GM08714 (cell line): ENCODE measurements at regions not wholly inside any gene's neighbourhood (a gene's known extent, or its start where the extent isn't known, plus 50 kb on each side); places are given as distances from the start of the nearest gene placed in this dataset.
"Not testable (repeated sequence)": the region's sequence is repeated elsewhere in the genome, so short reads cannot be mapped to it uniquely, and the experiment has no call there.

Experiments used
- H3K4me3 ChIP-seq: fragments of 200-500 bp; sonication (Bioruptor generic); 2 replicates; pipeline ENCODE4 v1.5.1; 2014; ENCODE audit warnings: mild to moderate bottlenecking, low read length, inconsistent platforms

GRCh38 chr2:111549174-111549573 is 334.8 kb downstream of the ANAPC1 start:
- not testable (repeated sequence) for H3K4me3 ChIP-seq

GRCh38 chr2:111551428-111551827 is 332.6 kb downstream of the ANAPC1 start:
- H3K4me3 ChIP-seq, result not testable (repeated sequence)

GRCh38 chr2:111552625-111553024 is 331.4 kb downstream of the ANAPC1 start:
- H3K4me3 ChIP-seq, result not testable (repeated sequence)

GRCh38 chr2:111559301-111559700 is 324.7 kb downstream of the ANAPC1 start:
- H3K4me3 ChIP-seq, result not testable (repeated sequence)

- not testable (repeated sequence) for H3K4me3 ChIP-seq
Observed at GRCh38 chr2:111559814-111560213, 324.2 kb downstream of the ANAPC1 start.

- not testable (repeated sequence) for H3K4me3 ChIP-seq
Observed at GRCh38 chr2:111566068-111566467, 317.9 kb downstream of the ANAPC1 start.

- H3K4me3 ChIP-seq, result not testable (repeated sequence)
Observed at GRCh38 chr2:111567233-111567632, 316.8 kb downstream of the ANAPC1 start.

- not testable (repeated sequence) for H3K4me3 ChIP-seq
Observed at GRCh38 chr2:111569356-111570199, 314.4 kb downstream of the ANAPC1 start.

- not testable (repeated sequence) for H3K4me3 ChIP-seq
Observed at GRCh38 chr2:111570300-111571114, 313.5 kb downstream of the ANAPC1 start.

GRCh38 chr2:111574803-111575202 is 309.2 kb downstream of the ANAPC1 start:
- not testable (repeated sequence) for H3K4me3 ChIP-seq

- not testable (repeated sequence) for H3K4me3 ChIP-seq
Observed at GRCh38 chr2:111577154-111577885, 306.7 kb downstream of the ANAPC1 start.

- not testable (repeated sequence) for H3K4me3 ChIP-seq
Observed at GRCh38 chr2:111579500-111580134, 304.4 kb downstream of the ANAPC1 start.

GRCh38 chr2:111580616-111581015 is 303.4 kb downstream of the ANAPC1 start:
- H3K4me3 ChIP-seq, result not testable (repeated sequence)

- H3K4me3 ChIP-seq, result not testable (repeated sequence)
Observed at GRCh38 chr2:111582090-111582489, 301.9 kb downstream of the ANAPC1 start.

- not testable (repeated sequence) for H3K4me3 ChIP-seq
Observed at GRCh38 chr2:111583480-111583879, 300.5 kb downstream of the ANAPC1 start.

- H3K4me3 ChIP-seq, result not testable (repeated sequence)
Observed at GRCh38 chr2:111584540-111584939, 299.5 kb downstream of the ANAPC1 start.

- not testable (repeated sequence) for H3K4me3 ChIP-seq
Observed at GRCh38 chr2:111584950-111585349, 299.0 kb downstream of the ANAPC1 start.

GRCh38 chr2:111586014-111586413 is 298.0 kb downstream of the ANAPC1 start:
- H3K4me3 ChIP-seq, result not testable (repeated sequence)

GRCh38 chr2:111595072-111595471 is 288.9 kb downstream of the ANAPC1 start:
- H3K4me3 ChIP-seq, result not testable (repeated sequence)

GRCh38 chr2:111596808-111597705 is 286.9 kb downstream of the ANAPC1 start:
- H3K4me3 ChIP-seq, result not testable (repeated sequence)
